NCI-H1048 (cell line): ENCODE measurements at regions not wholly inside any gene's neighbourhood (a gene's known extent, or its start where the extent isn't known, plus 50 kb on each side); places are given as distances from the start of the nearest gene placed in this dataset.
"Not testable (repeated sequence)": the region's sequence is repeated elsewhere in the genome, so short reads cannot be mapped to it uniquely, and the experiment has no call there.

ENCODE experiments used
- DNase-seq: peaks from one replicate; lab custom pipeline; 2025; lab: John Stamatoyannopoulos, UW

DNA sequence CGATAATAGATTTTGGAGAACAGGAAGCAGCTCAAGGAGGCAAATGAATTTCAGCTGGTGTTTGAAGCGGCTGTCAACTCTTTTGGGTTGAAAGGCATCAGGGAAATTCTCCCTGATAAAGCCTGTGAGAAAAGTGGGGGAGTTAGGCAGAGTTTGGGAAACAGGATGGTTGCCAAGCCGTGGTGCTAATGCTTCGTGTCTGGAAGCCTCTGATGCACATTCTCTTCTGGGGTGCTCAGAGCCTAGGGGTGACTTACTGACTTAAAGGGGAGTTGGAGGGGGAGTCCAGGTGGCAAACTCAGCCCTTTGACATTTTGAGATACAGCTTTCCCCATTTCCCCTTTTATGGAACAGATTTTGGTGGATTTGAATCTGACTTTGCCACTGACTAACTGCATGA lies 202.5 kb upstream of the CLINT1 start:
- DNase-seq, result no peak

DNA sequence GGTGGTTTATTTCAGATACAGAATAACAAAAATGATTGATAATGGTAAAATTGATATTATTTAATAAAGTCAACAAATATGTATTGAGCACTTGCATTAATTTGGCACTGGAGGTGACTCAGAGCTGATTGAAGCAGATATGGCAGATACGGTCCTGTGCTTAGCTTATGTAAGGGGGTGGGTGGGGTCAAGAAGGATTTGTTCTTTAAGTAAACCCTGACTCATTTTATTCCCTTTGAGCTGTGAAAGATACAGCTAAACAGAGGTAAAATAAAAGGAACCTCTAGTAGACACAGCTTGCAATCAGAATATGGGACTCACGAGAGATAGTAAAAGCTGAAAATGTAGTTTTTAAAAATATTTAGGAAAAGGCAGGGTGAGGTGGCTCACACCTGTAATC lies 201.3 kb upstream of the CLINT1 start:
- no peak for DNase-seq

DNA sequence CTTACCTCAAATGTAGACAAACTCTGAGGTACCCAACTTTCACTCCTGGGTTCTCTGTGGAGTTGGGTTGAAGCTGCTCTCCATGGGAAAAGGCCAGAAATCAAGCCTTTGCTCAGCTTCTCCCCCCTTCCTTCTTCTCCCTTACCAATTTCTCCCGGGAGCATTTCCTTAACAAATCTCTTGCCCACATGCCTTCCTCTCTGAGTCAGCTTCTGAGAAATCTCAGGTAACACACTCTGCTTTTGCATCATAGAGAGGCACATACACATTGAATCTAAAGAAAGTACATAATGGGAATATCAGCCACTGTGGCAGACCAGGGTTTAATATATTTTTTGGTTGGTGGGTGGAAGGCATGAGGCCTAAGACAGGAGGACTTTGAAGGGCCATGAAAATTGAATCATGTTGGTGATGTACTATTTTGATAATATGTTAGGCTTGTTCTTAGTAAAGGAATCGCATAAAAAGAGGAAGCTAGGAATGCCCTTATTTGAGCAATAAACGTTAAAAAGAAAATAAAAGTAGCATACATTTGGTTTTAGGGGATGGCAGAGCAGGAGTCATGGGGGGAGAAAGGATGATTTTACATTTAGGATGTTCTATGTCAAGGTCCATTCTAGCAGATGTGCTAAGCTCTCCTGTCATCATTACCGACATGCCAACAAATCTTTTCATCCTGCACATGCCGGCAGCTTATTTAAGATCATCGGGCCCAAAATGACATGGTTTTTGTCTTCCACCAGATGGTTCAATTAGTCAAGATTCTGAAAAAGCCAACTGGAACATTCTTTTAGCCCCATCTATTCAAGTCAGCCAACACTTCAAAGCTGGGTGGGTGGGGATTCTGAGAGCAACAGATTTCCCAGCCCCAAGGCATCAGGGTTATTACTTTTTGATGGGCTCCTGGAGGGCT lies 199.5 kb upstream of the CLINT1 start:
- DNase-seq, result no peak

DNA sequence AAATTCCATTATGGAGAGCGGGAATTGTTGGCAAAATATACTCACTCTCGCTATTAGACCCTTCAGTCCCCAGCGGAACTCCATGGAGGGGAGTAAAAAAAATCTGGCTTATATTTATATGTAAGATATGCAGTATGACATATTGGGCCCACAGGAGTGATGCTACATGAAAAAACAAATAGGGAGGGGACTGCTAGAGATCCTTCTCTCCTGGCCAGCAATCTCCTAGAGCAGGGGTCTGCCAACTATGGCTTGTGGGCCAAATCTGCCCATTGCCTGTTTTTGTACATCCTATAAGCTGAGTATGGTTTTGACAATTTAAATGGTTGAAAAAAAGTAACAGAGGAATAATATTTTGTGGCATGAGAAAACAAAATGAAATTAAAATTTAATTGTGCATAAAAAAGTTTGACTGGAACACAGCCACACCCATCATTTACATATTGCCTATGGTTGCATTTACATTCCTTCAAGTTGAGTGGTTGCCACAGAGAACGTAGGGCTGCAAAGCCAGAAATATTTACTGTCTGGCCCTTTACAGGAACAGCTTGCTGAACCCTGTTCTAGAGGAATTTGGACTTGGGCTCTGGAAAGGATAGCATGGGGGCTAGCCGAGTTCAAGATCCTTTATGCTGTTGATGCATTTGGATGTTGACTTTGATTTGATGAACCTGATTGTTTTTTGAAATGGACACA lies 197.3 kb upstream of the CLINT1 start:
- no peak for DNase-seq

DNA sequence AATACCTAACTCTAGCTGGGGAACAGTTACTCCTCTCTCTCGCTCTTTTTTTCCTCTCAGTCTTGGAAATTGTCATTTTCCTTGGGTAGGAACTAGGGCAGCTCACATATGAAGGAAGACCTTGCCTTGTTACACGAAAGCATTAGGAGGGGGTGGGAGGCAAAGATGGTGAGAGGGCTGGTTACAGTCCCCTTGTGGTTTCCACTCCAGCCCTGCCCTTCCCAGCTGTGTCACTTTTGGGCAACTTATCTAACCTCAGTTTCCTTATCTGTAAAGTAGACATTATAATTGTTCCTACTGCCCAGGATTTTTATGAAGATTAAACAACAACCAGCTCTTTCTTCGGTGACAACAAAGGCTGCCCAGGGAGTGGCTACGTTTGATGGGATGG lies 196.2 kb upstream of the CLINT1 start:
- DNase-seq, result no peak

DNA sequence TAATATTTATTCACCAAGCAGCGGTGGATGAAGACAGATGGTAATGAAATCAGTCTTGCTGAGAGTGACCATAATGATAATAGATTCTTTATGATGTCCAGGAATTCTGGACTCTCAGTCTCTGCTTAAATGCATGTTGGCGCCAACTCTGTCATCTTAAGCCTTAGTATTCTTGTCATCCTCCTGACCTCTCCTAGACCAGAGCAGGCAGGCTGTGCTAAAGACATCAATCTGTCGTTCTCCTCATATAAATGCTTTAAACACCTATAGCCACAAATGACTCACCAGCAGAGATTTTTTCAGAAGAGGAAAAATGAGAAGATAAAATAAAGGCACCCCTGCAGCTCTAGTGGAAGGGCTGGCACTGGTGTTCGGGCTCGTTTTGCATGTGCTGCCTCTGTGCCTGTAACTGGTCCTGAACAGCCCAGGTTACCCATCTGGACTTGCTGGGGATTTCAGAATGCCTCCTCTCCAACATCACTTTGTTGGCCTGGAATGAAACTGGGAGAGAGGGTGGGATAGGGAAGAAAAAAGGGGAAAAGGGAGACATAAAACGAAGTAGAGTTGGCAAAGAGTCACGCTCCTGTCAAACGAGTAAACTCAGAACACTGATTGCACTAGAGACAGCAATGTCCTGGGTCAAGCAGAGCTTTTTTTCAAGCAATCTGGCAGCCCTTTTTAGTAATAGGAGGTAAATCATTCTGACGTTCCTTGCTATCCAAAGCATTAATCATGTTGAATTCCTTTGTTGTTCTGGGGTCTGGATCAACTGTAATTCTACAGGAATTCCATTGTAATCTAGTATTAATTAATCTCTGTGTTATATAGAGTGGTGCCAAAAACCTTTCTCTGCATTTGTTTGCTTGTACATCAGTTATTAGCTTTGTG lies 195.5 kb upstream of the CLINT1 start:
- no peak for DNase-seq

DNA sequence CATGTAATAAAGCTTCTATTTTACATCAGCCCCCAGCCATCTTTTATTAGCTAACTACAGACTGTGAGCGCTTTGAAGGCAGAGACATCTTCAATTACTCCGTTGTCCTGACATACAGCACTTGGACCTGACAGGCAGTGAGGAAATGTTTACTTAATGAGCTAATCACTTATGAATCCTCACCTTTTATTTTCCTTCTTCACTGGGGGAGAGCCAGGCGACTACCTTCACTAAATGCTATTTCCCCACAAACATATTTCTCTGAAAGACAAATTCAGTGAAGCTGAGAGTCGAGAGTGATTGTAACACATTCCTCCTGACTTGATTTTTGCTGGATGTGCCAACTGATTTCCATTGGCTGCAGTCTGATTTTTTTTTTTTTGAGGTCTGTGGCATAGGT lies 192.1 kb upstream of the CLINT1 start:
- DNase-seq, result no peak

DNA sequence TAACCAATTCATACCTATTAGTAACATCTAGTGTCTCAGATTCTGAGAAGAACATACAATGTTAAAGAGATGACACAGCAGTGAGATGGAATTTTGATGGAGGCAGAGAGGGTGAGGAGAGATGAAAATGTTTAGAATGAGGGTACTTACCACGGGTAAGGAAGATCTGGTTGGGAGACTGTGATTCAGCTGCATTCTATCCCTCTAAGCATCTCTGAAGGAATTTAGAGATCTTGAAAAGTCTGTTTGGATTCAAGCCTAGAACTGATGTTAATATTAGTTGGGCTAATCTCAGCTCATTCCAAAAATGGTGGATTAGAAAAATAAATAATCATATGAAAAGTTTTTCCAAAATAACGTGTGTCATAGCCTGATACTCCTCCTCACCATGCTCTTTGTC lies 191.5 kb upstream of the CLINT1 start:
- no peak for DNase-seq

DNA sequence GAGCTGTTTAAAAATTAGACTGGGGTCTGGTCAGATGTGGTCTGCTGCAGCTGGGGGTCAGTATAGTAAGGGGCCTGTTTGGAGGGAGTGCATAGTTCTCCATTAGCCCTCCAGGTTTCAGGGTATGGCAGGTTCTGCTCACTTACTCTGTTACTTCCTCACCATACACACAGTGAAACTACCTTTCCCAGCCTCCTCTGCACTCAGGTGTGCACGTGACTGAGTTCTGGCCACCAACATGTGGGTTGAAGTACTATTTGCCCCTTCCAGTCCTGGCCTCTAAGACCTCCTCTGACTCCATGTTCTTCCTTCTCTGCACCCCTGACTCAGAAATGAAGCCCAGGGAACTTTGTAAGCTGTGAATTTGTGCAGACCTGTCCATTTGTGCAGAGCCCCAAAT lies 190.5 kb upstream of the CLINT1 start:
- no peak for DNase-seq

DNA sequence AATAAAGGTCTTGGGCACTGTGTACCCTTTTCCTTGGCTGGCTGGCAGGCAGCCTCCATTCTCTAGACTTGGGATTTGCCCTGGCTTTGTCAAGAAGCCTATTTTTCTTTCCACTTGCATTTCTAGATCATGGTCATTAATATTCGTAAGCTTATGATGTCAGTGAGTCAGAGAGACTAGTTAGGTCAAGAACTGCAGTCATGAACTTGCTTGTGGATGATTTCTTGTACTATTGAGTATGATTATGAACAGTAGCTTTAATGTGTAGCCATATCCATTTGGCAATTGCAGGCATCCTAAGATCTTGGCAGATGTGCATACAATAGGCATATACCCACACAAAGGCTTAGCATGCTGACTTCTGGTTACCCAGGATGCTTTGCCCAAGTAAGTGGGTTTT lies 186.8 kb upstream of the CLINT1 start:
- no peak for DNase-seq

DNA sequence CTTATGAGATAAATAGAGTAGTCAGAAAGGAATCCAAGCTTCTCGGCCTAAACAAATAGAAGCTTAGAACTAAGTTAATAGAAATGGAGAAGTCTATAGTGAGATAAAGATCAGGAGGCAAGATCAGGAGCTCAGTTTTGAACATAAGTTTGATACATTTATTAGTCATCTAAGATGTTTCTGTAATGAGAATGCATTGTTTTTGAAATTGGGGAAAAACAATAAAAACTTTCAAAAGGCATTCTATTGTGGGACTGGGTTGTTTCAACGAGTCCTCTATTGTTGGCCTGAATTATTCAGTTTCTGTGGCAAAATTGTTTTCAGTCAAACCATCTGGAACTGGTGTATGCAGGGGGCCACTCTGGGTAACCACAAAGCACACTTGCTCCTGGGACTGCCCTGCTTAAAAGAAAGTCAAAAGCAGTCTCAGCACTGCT lies 181.0 kb upstream of the CLINT1 start:
- DNase-seq, result no peak

DNA sequence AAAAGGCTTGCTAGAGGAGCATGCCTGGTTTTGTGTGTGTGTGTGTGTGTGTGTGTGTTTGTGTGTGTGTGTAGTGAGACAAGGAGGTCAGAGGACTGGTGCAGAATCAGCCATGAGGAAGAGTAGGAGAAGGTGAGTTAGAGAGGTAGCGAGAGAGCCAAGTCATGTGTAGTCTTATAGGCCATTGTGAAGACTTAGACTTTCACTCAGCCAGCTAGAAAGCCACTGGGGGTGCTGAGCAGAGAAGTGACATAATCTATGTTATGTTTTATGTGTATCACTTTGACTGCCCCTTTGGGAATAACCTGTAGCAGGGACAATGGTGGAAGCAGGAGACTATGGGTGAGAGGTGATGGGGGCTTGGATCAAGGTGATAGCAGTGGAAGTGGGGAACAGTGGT lies 180.5 kb upstream of the CLINT1 start:
- no peak for DNase-seq

DNA sequence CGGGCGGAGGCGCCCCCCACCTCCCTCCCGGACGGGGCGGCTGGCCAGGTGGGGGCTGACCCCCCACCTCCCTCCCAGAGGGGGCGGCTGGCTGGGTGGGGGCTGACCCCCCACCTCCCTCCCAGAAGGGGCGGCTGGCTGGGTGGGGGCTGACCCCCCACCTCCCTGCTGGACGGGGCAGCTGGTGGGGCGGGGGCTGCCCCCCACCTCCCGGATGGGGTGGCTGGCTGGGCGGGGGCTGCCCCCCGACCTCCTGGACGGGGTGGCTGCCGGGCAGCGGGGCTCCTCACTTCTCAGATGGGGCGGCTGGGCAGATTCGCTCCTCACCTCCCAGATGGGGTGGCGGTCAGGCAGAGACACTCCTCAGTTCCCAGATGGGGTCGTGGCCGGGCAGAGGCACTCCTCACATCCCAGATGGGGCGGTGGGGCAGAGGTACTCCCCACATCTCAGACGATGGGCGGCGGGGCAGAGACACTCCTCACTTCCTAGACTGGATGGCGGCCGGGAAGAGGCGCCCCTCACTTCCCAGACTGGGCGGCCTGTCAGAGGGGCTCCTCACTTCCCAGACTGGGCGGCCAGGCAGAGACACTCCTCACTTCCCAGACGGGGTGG lies 178.1 kb upstream of the CLINT1 start:
- DNase-seq, result not testable (repeated sequence)

DNA sequence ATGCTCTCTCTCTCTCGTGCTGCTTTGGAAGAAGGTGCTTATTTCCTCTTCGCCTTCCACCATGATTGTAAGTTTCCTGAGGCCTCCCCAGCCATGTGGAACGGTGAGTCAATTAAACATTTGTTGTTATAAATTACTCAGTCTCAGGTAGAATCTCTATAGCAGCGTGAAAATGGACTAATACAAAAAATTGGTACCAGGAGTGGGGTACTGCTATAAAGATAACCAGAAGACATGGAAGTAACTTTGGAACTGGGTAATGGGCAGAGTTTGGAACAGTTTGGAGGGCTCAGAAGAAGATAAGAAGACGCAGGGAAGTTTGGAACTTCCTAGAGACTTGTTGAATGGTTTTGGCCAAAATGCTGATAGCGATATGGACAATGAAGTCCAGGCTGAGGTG lies 175.6 kb upstream of the CLINT1 start:
- not testable (repeated sequence) for DNase-seq

DNA sequence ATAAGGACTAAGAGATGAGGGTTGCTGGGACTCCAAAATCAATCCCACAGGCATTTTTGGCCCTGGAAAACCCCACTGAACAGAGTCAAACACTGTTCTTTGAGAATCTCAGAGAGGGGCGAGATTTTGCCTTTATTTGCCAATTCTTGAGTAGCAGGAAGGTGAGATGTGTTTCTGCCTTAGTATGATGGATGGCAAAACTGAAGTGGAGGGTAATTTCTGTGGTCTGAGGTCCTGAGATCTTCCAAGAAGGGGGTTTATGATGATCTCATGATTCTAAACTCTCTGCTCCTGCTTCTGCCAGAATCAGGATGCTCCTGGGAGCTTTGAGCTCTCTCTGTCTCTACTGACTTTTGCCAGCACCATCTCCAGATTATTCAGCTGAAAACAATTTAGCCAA lies 174.8 kb upstream of the CLINT1 start:
- DNase-seq, result no peak

DNA sequence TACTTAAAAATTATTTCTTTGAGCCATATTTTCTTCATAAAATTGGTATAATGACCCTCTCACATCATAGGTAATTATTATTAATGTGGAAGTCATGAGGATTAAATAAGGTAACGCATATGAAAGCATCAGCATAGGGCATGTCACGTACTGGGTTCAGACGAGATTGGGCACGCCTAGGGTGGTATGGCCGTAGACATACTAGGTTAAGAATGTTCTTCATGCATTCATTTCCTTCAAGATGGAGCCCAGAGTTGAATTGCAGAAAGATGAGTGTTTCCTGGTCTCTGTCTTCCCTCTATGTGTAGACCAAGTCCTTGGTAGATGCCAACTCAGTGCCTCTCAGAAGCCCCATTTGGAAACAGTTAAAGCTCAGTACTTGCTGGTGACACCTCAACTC lies 174.1 kb upstream of the CLINT1 start:
- no peak for DNase-seq

DNA sequence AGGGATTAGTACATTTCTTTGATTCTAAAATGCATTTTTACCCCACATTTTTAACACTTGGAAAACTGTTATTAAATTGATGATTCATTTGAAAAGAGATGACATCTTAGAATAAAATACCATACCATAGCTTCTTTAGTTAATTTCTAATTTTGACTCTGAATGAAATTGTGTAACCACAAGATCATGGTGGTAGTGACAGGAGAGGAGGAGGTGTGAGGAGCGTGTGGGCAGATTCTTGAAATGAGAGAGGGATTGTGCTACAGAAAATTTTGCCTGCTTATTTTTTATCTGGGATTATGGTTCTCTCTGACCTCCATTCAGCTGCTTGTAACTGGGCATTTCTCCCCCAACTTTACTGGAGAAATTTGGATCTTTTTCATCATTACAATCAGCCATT lies 173.3 kb upstream of the CLINT1 start:
- no peak for DNase-seq

DNA sequence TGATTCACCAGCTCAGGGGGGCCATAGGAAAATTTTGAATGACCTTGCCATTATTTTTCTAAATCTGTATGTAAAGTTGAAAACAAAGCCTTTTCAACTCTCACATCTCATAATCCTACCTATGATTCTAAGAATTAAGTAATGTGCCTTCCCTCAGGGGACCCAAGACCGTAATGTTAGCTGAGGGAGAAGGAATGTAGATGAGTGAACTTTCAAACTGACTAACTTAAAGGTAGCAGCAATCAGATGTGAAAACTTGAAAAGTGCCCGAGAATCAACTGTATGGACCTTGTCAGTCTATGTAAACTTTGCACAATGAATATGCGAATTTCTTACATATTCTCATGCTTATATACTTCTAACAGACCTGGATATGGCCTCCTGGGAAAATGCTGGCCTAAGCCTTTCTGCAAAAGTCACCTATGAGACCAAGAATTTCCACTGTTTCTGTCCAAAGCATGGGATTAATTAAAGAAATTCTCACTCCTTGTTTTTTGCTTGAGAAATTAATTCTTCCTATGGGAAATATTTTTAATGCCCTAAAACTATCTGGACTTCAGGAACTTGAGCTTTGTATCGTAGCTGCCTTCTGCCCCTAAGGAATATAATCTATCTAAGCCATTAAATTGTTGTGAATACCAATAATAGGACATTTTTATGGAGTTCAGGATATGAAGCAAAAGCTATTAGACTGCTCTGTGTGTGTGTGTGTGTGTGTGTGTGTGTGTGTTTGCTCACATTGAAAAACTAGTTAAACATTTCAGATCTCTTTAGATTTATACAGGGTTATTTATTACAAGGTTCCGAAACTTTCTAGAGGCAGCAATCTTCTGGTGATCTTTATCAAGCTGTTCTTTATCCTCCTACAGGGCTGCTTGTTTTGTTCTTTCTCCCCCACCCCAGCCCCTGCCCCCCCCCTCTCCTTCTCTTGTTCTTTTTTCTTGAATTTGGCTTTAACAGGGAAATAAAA lies 169.1 kb upstream of the CLINT1 start:
- DNase-seq, result no peak

DNA sequence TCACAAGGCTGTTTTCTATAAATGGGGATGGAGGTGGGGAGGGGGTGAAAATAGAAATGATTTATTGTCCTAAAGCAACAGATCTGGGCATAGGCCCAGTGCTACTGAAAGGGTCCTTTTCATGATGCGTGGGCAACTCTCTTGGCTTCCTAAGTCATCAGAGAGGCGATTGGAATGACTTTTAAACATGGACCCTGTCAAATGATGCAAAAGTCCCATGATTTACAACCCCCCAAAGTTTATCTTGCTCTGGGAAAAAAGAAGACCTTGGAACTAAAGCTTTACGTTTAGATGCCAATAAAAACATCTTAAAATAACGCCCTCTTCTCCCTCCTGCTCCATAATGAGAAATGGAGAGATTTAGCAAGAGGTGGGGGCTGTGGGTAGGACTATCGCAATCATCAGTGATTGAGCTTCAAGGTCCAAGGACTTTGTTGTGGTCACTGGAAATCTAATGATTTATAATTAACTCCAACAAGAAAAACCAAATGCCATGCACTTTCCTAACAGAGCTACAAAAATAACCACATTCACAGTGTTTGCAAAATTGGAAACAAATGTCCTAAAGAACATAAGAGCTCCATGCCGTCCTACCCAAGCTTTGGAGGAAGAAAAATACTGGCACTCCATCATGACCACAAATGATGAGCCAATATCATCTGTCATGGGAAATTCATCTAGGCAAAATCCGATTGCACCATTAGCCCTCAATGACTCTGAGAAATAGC lies 167.5 kb upstream of the CLINT1 start:
- DNase-seq, result no peak

DNA sequence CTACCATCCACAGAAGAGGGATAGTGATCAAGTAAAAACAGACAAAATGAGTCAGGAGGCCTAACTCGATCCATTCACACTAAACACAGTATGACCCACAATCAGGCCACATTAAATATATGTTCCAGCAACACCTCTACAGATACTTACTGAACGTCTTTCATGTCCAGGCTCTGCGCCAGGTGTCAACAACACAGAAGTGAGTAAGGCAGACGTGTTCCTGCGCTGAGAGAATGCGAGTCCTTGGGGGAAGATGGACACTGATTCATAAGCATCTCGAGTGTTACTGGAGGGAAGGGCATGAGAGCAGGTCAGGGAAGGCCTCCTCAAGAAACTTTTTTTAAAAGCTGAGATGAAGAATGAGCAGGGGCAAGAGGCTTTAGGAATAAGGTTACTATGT lies 164.3 kb upstream of the CLINT1 start:
- DNase-seq, result no peak
